Uterus (tissue), 3 donors: ENCODE measurements at regions not wholly inside any gene's neighbourhood (a gene's known extent, or its start where the extent isn't known, plus 50 kb on each side); places are given as distances from the start of the nearest gene placed in this dataset.

ENCODE experiments used
- DNase-seq, 2 donors: peaks; one replicate each; pipeline ENCODE4 v3.0.0-alpha.2; 2019 to 2020
- H3K27ac ChIP-seq, 2 donors: fragments of 200-600 bp; sonication (generic); 1 replicate in 1 of 2; 2 replicates in 1 of 2; pipeline ENCODE4 v1.5.1; 2016 to 2018
- H3K27me3 ChIP-seq, 2 donors: fragments of 200-600 bp; sonication (generic); one replicate each; pipeline ENCODE4 v1.5.1; 2018 to 2019; ENCODE audit warnings: control low read depth in 1 of 2
- H3K36me3 ChIP-seq, 2 donors: fragments of 200-600 bp; sonication (generic); one replicate each; pipeline ENCODE4 v1.5.1; 2019; ENCODE audit warnings: control low read depth in 1 of 2
- H3K4me1 ChIP-seq, 2 donors: fragments of 200-600 bp; sonication (generic); one replicate each; pipeline ENCODE4 v1.5.1; 2018 to 2019; ENCODE audit warnings: control low read depth in 1 of 2
- H3K4me3 ChIP-seq, 2 donors: fragments of 200-600 bp; sonication (generic); 1 replicate in 1 of 2; 2 replicates in 1 of 2; pipeline ENCODE4 v1.5.1; 2018 to 2019; ENCODE audit warnings: mild to moderate bottlenecking in 1 of 2
- H3K9me3 ChIP-seq, 2 donors: fragments of 200-600 bp; sonication (generic); one replicate each; pipeline ENCODE4 v1.5.1; 2019; ENCODE audit warnings: control low read depth in 1 of 2
- CTCF ChIP-seq, 4 experiments: fragments of 200-600 bp in 2 of 4; fragments of 450-650 bp in 2 of 4; sonication (generic) in 2 of 4; IDR thresholded peaks; one replicate each; pipeline ENCODE4 v1.5.1; 2016 to 2019; ENCODE audit warnings: antibody characterized with exemption in 4 of 4, mild to moderate bottlenecking in 2 of 4, moderate library complexity in 1 of 4
- POLR2A ChIP-seq, 2 donors: fragments of 450-650 bp; IDR thresholded peaks; one replicate each; pipeline ENCODE4 v1.6.1; 2016; ENCODE audit warnings: antibody characterized with exemption in 2 of 2, mild to moderate bottlenecking in 1 of 2, moderate library complexity in 1 of 2
- intact Hi-C: fragments of 100-400 bp; cut with DNase I; formaldehyde crosslinking; loops from one replicate; pipeline ENCODE4 v1.15.1; 2023; ENCODE audit warnings: low total_unique reads
- donor health status: DM: yes; HTN: yes; CAD: no.

GRCh38 chr5:106523852-106524251, 1146.9 kb downstream of the EFNA5 start:
- no peak for DNase-seq
- no peaks in the 10 kb centered on the region for H3K4me1 ChIP-seq
- H3K27me3 ChIP-seq: no peaks in the 10 kb centered on the region
- no peaks in the 10 kb centered on the region for H3K36me3 ChIP-seq
- intact Hi-C loops: no loop called here
- H3K27ac ChIP-seq: no peak overlapping the region
- no peak overlapping the region for H3K4me3 ChIP-seq
- no peaks in the 10 kb centered on the region for H3K9me3 ChIP-seq
- TF ChIP-seq POLR2A (IDR thresholded peaks at IDR 0.05) (no peak), CTCF (IDR thresholded peaks at IDR 0.05) (no peak)

DNA sequence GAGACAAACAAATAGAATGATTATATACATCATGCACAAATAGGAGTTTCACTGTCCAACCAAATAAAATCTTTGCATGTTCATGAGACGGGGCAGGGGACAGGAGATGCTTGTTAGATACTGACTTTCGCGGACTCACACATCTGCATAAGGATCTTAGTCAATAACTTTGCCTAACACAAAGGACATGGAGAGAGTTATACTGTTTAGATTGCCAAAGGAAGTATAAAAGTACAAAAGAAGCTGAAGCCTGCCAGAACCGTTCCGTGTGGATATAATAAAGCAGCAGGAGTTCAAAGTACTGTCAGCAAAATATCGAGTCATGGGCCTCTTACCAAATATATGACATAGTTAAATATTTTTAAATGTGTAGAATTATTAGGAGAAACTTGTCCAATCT, 1148.4 kb downstream of the EFNA5 start:
- H3K27ac ChIP-seq: no peak overlapping the region
- no peaks in the 10 kb centered on the region for H3K9me3 ChIP-seq
- H3K36me3 ChIP-seq: no peaks in the 10 kb centered on the region
- no peaks in the 10 kb centered on the region for H3K27me3 ChIP-seq
- no peak for DNase-seq
- H3K4me1 ChIP-seq: no peaks in the 10 kb centered on the region
- TF ChIP-seq CTCF (IDR thresholded peaks at IDR 0.05): no peak
- no peak for TF ChIP-seq POLR2A (IDR thresholded peaks at IDR 0.05)
- H3K4me3 ChIP-seq: no peak overlapping the region
- intact Hi-C loops: no loop called here

- Histone ChIP-seq H3K4me3 (no peak overlapping the region), H3K27me3 (no peaks in the 10 kb centered on the region), H3K4me1 (no peaks in the 10 kb centered on the region), H3K36me3 (no peaks in the 10 kb centered on the region), H3K9me3 (no peaks in the 10 kb centered on the region), H3K27ac (no peak overlapping the region)
- no peak for DNase-seq
- TF ChIP-seq POLR2A (IDR thresholded peaks at IDR 0.05) (no peak), CTCF (IDR thresholded peaks at IDR 0.05) (no peak)
- intact Hi-C loops: no loop called here
Observed at GRCh38 chr5:106521701-106522100, 1149.0 kb downstream of the EFNA5 start.

DNA sequence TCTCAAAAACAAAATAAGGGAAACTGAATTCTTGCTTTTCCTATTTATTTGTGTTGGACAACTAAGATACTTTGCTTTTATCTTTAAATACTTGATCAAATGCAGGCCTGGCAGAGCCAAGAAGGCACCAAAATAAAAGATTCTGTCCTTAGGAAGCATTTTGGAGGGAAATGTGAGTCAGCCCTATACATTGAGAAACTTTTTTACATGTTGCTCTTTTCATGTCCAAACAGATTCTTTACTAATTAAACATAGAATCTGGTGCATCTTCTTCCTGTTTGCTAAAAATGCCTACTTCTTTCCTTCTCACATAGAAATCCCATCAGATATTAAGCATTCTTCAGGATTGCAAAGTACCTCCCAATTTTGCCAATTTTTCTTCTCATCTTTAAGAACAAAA, 1160.4 kb downstream of the EFNA5 start:
- Histone ChIP-seq H3K9me3 (no peaks in the 10 kb centered on the region), H3K27ac (no peak overlapping the region), H3K36me3 (no peaks in the 10 kb centered on the region), H3K4me1 (no peaks in the 10 kb centered on the region), H3K27me3 (no peaks in the 10 kb centered on the region), H3K4me3 (no peak overlapping the region)
- no peak for DNase-seq
- TF ChIP-seq CTCF (IDR thresholded peaks at IDR 0.05) (no peak), POLR2A (IDR thresholded peaks at IDR 0.05) (no peak)
- intact Hi-C loops: no loop called here

GRCh38 chr5:106508894-106509293, 1161.8 kb downstream of the EFNA5 start:
- no peak for DNase-seq
- Histone ChIP-seq H3K4me3 (no peak overlapping the region), H3K4me1 (no peaks in the 10 kb centered on the region), H3K9me3 (no peaks in the 10 kb centered on the region), H3K27me3 (no peaks in the 10 kb centered on the region), H3K27ac (no peak overlapping the region), H3K36me3 (no peaks in the 10 kb centered on the region)
- TF ChIP-seq POLR2A (IDR thresholded peaks at IDR 0.05): no peak
- TF ChIP-seq CTCF (IDR thresholded peaks at IDR 0.05): no peak
- intact Hi-C loops: no loop called here
